Endothelial cell of umbilical vein (primary cell): ENCODE measurements at regions not wholly inside any gene's neighbourhood (a gene's known extent, or its start where the extent isn't known, plus 50 kb on each side); places are given as distances from the start of the nearest gene placed in this dataset.

ENCODE experiments used
- BruUV-seq: library from RNA; stranded (reverse); fragments of 400-500 nt; replicated peaks from 2 replicates; lab custom pipeline; 2021; lab: Mats Ljungman, UMichigan
- CTCF ChIA-PET: fragments of 300-600, 350-600 bp; sonication (Branson Sonifier 250); formaldehyde crosslinking; loops from one replicate; lab custom pipeline; 2021; ENCODE audit warnings: antibody characterized with exemption, inconsistent platforms; lab: Charles Lee
- POLR2A ChIA-PET: fragments of 300-600, 350-600 bp; sonication (Branson Sonifier 250); formaldehyde crosslinking; loops from one replicate; lab custom pipeline; 2021; ENCODE audit warnings: antibody characterized with exemption, inconsistent platforms; lab: Charles Lee
- DNase-seq: peaks from one replicate; pipeline ENCODE4 v3.0.0-alpha.2; 2011; ENCODE audit warnings: low read depth, low spot score
- FAIRE-seq: peaks from 2 replicates; lab custom pipeline; 2011; peaks lifted over from hg19 to GRCh38; lab: Jason Lieb, UNC
- H2AFZ ChIP-seq: 2 replicates; pipeline ENCODE4 v1.6.0; 2012; ENCODE audit warnings: low read depth, low read length, control low read depth, inconsistent platforms
- H3K27ac ChIP-seq: 2 replicates; pipeline ENCODE4 v1.5.1; 2011; ENCODE audit warnings: low read depth, mild to moderate bottlenecking, control low read depth, low read length, moderate library complexity; ENCODE audit not compliant: insufficient read depth
- H3K27me3 ChIP-seq, 2 experiments: 2 replicates each; pipeline versions ENCODE4 v1.6.0 to v1.6.1; 2011; ENCODE audit warnings: low read length in 2 of 2, mixed read lengths in 1 of 2; ENCODE audit not compliant: control insufficient read depth in 2 of 2, insufficient read depth in 2 of 2
- H3K36me3 ChIP-seq, 2 experiments: 2 replicates in 1 of 2; 3 replicates in 1 of 2; pipeline ENCODE4 v1.5.1; 2011; ENCODE audit warnings: low read length in 2 of 2, mild to moderate bottlenecking in 1 of 2, moderate library complexity in 1 of 2; ENCODE audit not compliant: control insufficient read depth in 2 of 2, insufficient read depth in 2 of 2; ENCODE audit errors: extremely low read depth in 1 of 2
- H3K4me1 ChIP-seq: 3 replicates; pipeline ENCODE4 v1.5.1; 2011; ENCODE audit warnings: mild to moderate bottlenecking, low read length; ENCODE audit not compliant: control insufficient read depth, insufficient read depth; ENCODE audit errors: extremely low read depth
- H3K4me2 ChIP-seq: 2 replicates; pipeline ENCODE4 v1.6.1; 2011; ENCODE audit warnings: low read length, control low read depth, mixed read lengths; ENCODE audit not compliant: insufficient read depth
- H3K4me3 ChIP-seq, 3 experiments: fragments of 200-600 bp in 1 of 3; sonication (generic), shearing (Covaris generic) in 1 of 3; replicated peaks in 1 of 3; 2 replicates each; pipeline ENCODE4 v1.5.1; 2011 to 2016; ENCODE audit warnings: control low read depth in 3 of 3, low read length in 3 of 3, mild to moderate bottlenecking in 2 of 3, inconsistent platforms in 1 of 3, low read depth in 1 of 3, moderate library complexity in 1 of 3; ENCODE audit not compliant: insufficient read depth in 1 of 3
- H3K79me2 ChIP-seq: 2 replicates; pipeline ENCODE4 v1.6.0; 2012; ENCODE audit warnings: low read length, inconsistent platforms; ENCODE audit not compliant: control insufficient read depth, insufficient read depth
- H3K9ac ChIP-seq: replicated peaks from 2 replicates; pipeline ENCODE3; 2011; ENCODE audit warnings: low read length, control low read depth; ENCODE audit not compliant: insufficient read depth; ENCODE audit errors: extremely low read depth
- H3K9me1 ChIP-seq: replicated peaks from 3 replicates; pipeline ENCODE4 v1.6.0; 2011; ENCODE audit warnings: mild to moderate bottlenecking, low read length; ENCODE audit not compliant: control insufficient read depth, insufficient read depth; ENCODE audit errors: extremely low read depth
- H3K9me3 ChIP-seq: replicated peaks from 2 replicates; pipeline ENCODE4 v1.5.1; 2012; ENCODE audit warnings: low read length, inconsistent platforms; ENCODE audit not compliant: control insufficient read depth, insufficient read depth
- H4K20me1 ChIP-seq: replicated peaks from 2 replicates; pipeline ENCODE3; 2011; ENCODE audit warnings: mild to moderate bottlenecking, low read length; ENCODE audit not compliant: control insufficient read depth, insufficient read depth; ENCODE audit errors: extremely low read depth
- CTCF ChIP-seq, 2 donors: IDR thresholded peaks; 1 replicate in 1 of 2; 2 replicates in 1 of 2; pipeline ENCODE4 v1.5.1; 2011; ENCODE audit warnings: low read length in 2 of 2, mild to moderate bottlenecking in 2 of 2, moderate library complexity in 2 of 2, control low read depth in 1 of 2, inconsistent platforms in 1 of 2, low read depth in 1 of 2; ENCODE audit not compliant: insufficient read depth in 1 of 2; ENCODE audit errors: extremely low read depth in 1 of 2
- EZH2 ChIP-seq: IDR thresholded peaks from 2 replicates; pipeline ENCODE4 v1.6.1; 2012; ENCODE audit warnings: borderline replicate concordance, low read depth, mild to moderate bottlenecking, moderate library complexity, low read length, inconsistent platforms; ENCODE audit not compliant: severe bottlenecking
- FOS ChIP-seq: IDR thresholded peaks from 2 replicates; pipeline ENCODE4 v1.6.1; 2011; ENCODE audit warnings: mild to moderate bottlenecking, low read length, moderate library complexity, borderline replicate concordance; ENCODE audit not compliant: insufficient read depth
- GATA2 ChIP-seq: IDR thresholded peaks from 2 replicates; pipeline ENCODE4 v1.7.0; 2011; ENCODE audit warnings: low read depth, mild to moderate bottlenecking, moderate library complexity, mixed read lengths, low read length; ENCODE audit not compliant: insufficient read length, insufficient read depth
- JUN ChIP-seq: IDR thresholded peaks from 2 replicates; pipeline ENCODE4 v1.6.1; 2011; ENCODE audit warnings: borderline replicate concordance, low read depth; ENCODE audit not compliant: insufficient read length, insufficient read depth
- MAX ChIP-seq: IDR thresholded peaks from 2 replicates; pipeline ENCODE4 v1.6.1; 2011; ENCODE audit not compliant: insufficient read depth, insufficient read length
- MYC ChIP-seq: IDR thresholded peaks from one replicate; pipeline ENCODE4 v1.6.1; 2011; ENCODE audit warnings: mild to moderate bottlenecking, low read depth, low read length
- POLR2A ChIP-seq: IDR thresholded peaks from 2 replicates; pipeline ENCODE4 v1.6.1; 2012; ENCODE audit warnings: low read depth, mild to moderate bottlenecking, control low read depth, low read length
- POLR2AphosphoS5 ChIP-seq: IDR thresholded peaks from 2 replicates; pipeline ENCODE4 v1.6.1; 2012; ENCODE audit warnings: low read depth, mild to moderate bottlenecking, control low read depth, low read length, moderate library complexity; ENCODE audit not compliant: insufficient read depth
- dilution Hi-C: fragments of 300-500 bp; cut with MboI; formaldehyde crosslinking; loops from one replicate; pipeline ENCODE4 v1.15.0; 2019; ENCODE audit warnings: low sequenced_read_pairs; ENCODE audit not compliant: extremely low pct_ligation_motif_present
- intact Hi-C: fragments of 100-400 bp; cut with micrococcal nuclease; formaldehyde crosslinking; loops from one replicate; pipeline ENCODE4 v1.10.0; 2022

GRCh38 chr3:21163956-21164355, 587.1 kb downstream of the ZNF385D start:
- intact Hi-C loops (no loop called here), dilution Hi-C loops (no loop called here)
- Histone ChIP-seq H3K4me3 (no peak overlapping the region), H3K9me3 (no peaks in the 10 kb centered on the region), H3K27ac (no peak overlapping the region), H3K9me1 (no peaks in the 10 kb centered on the region), H3K27me3 (no peaks in the 10 kb centered on the region), H3K4me2 (no peak overlapping the region), H3K9ac (no peak overlapping the region), H2AFZ (no peak overlapping the region), H3K4me1 (no peaks in the 10 kb centered on the region), H3K79me2 (no peaks in the 10 kb centered on the region), H3K36me3 (no peaks in the 10 kb centered on the region), H4K20me1 (no peaks in the 10 kb centered on the region)
- POLR2A ChIA-PET = no interaction called here
- CTCF ChIA-PET = no interaction called here
- no TSS peak for BruUV-seq
- FAIRE-seq (no peak), DNase-seq (no peak)
- TF ChIP-seq POLR2A (no peak), MYC (no peak), EZH2 (no peak), GATA2 (no peak), FOS (no peak), MAX (no peak), JUN (no peak), POLR2AphosphoS5 (no peak), CTCF (IDR thresholded peaks at IDR 0.05; ENCODE audit: extremely low read depth in 1 of 2, insufficient read depth in 1 of 2, low read depth in 1 of 2, low read length in 2 of 2) (no peak)
